ENCODE measurements at regions not wholly inside any gene's neighbourhood (a gene's known extent, or its start where the extent isn't known, plus 50 kb on each side); places are given as distances from the start of the nearest gene placed in this dataset.

GRCh38 chr5:114054594-114054993 lies 307.3 kb upstream of the KCNN2 start:
- TF ChIP-seq CTCF (IDR thresholded peaks at IDR 0.05), result no peak
- TF ChIP-seq POLR2A (IDR thresholded peaks at IDR 0.05), result no peak
